NCI-H1436 (cell line): ENCODE measurements at regions not wholly inside any gene's neighbourhood (a gene's known extent, or its start where the extent isn't known, plus 50 kb on each side); places are given as distances from the start of the nearest gene placed in this dataset.

Experiments
- DNase-seq: peaks from one replicate; lab custom pipeline; 2025; lab: John Stamatoyannopoulos, UW

GRCh38 chr7:23973264-23973663, 263.2 kb downstream of the STK31 start:
- DNase-seq, result no peak

GRCh38 chr7:23980081-23980480, 270.1 kb downstream of the STK31 start:
- DNase-seq, result no peak

GRCh38 chr7:23981314-23981713, 271.3 kb downstream of the STK31 start:
- DNase-seq, result no peak

GRCh38 chr7:23981758-23982157, 271.7 kb downstream of the STK31 start:
- no peak for DNase-seq

- no peak for DNase-seq
Measured at GRCh38 chr7:24005517-24005916, 278.5 kb upstream of the NPY start.

GRCh38 chr7:24010495-24010894, 273.5 kb upstream of the NPY start:
- no peak for DNase-seq

GRCh38 chr7:24017519-24017918, 266.5 kb upstream of the NPY start:
- DNase-seq, result no peak

GRCh38 chr7:24018331-24018730, 265.7 kb upstream of the NPY start:
- no peak for DNase-seq

- no peak for DNase-seq
Measured at GRCh38 chr7:24019841-24020240, 264.1 kb upstream of the NPY start.

- DNase-seq, result no peak
Measured at GRCh38 chr7:24024276-24025068, 259.5 kb upstream of the NPY start.

- no peak for DNase-seq
Measured at GRCh38 chr7:24025094-24025493, 258.9 kb upstream of the NPY start.

- no peak for DNase-seq
Measured at GRCh38 chr7:24025765-24026164, 258.2 kb upstream of the NPY start.

GRCh38 chr7:24026351-24026750, 257.6 kb upstream of the NPY start:
- DNase-seq, result no peak

- DNase-seq, result no peak
Measured at GRCh38 chr7:24029068-24029467, 254.9 kb upstream of the NPY start.

- DNase-seq, result no peak
Measured at GRCh38 chr7:24034251-24034650, 249.7 kb upstream of the NPY start.

GRCh38 chr7:24035366-24036032, 248.5 kb upstream of the NPY start:
- DNase-seq, result no peak

- DNase-seq, result no peak
Measured at GRCh38 chr7:24036033-24036412, 248.0 kb upstream of the NPY start.

- DNase-seq, result peak; percentile 81
Measured at GRCh38 chr7:24038993-24039392, 245.0 kb upstream of the NPY start.

GRCh38 chr7:24039991-24040624, 243.9 kb upstream of the NPY start:
- DNase-seq, result no peak

- DNase-seq, result peak; percentile 88
Measured at GRCh38 chr7:24042028-24042427, 242.0 kb upstream of the NPY start.

- no peak for DNase-seq
Measured at GRCh38 chr7:24049296-24049695, 234.7 kb upstream of the NPY start.

GRCh38 chr7:24050991-24051560, 232.9 kb upstream of the NPY start:
- DNase-seq, result no peak

GRCh38 chr7:24051651-24052050, 232.3 kb upstream of the NPY start:
- DNase-seq, result no peak
